Mucosa of descending colon (tissue), 3 donors: ENCODE measurements at regions not wholly inside any gene's neighbourhood (a gene's known extent, or its start where the extent isn't known, plus 50 kb on each side); places are given as distances from the start of the nearest gene placed in this dataset.

Source experiments
- ATAC-seq: fragments of 200-7000 bp; cut with Tn5 transposase; one replicate; pipeline ENCODE4 v1.9.1; 2020; ENCODE audit warnings: mild to moderate bottlenecking, moderate library complexity
- DNase-seq, 3 donors: peaks; one replicate each; pipeline ENCODE4 v3.0.0-alpha.2; 2020
- H3K36me3 ChIP-seq: fragments of 200-600 bp; one replicate; pipeline ENCODE4 v1.8.0; 2021; ENCODE audit warnings: low read depth, mild to moderate bottlenecking
- H3K4me1 ChIP-seq: fragments of 200-600 bp; one replicate; pipeline ENCODE4 v1.8.0; 2021; ENCODE audit warnings: low read depth, mild to moderate bottlenecking
- H3K4me3 ChIP-seq: fragments of 200-600 bp; one replicate; pipeline ENCODE4 v1.8.0; 2021; ENCODE audit warnings: mild to moderate bottlenecking
- H3K9me3 ChIP-seq: fragments of 200-600 bp; one replicate; pipeline ENCODE4 v1.8.0; 2021; ENCODE audit warnings: mild to moderate bottlenecking
- intact Hi-C, 2 donors: fragments of 100-400 bp; cut with DNase I in 1 of 2; cut with micrococcal nuclease in 1 of 2; formaldehyde crosslinking; loops; one replicate each; pipeline versions ENCODE4 v1.11.0 to v1.11.1; 2022; cut with DNase I, micrococcal nuclease
- TF ChIP-seq, protein P1 (sequence below): fragments of 200-600 bp; IDR thresholded peaks from one replicate; pipeline ENCODE4 v1.8.0; 2022; ENCODE audit warnings: antibody characterized with exemption, mild to moderate bottlenecking
- donor health status: DM: no; HTN: no; CAD: no; lungs with moderate emphysema.
- donor health status: DM: no; HTN: no; CAD: no.
- donor health status: DM: no; HTN: yes; CAD: no.

DNA sequence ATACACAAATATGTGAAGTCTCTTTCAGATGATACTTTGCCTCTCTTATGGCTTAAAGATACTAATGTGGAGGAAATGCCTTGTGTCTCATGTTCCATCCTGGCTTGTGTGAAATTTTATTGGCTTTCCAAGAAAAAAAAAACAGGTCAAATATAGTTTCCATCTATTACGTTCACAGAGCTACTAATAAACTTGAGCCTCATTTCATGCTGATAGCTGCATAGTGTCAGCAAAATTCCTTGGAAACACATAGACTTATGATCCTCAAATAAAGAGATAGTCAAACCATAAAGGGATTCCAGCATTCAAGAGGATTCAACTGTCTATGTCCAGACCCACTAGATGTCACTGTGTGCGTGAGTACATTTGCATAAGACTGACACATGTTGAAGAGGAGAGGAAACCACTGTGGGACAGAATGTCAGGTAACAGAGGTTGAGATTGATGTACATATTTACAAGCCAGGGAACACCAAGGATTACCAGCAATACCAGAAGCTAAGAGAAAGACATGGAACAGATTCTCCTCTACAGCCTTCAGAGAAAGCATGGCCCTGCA lies 266.6 kb downstream of the COL12A1 start:
- Histone ChIP-seq H3K36me3 (no peaks in the 10 kb centered on the region), H3K9me3 (no peaks in the 10 kb centered on the region), H3K4me1 (no peaks in the 10 kb centered on the region), H3K4me3 (no peak overlapping the region)
- ATAC-seq (no peak), DNase-seq (no peak)
- TF ChIP-seq, protein P1, sequence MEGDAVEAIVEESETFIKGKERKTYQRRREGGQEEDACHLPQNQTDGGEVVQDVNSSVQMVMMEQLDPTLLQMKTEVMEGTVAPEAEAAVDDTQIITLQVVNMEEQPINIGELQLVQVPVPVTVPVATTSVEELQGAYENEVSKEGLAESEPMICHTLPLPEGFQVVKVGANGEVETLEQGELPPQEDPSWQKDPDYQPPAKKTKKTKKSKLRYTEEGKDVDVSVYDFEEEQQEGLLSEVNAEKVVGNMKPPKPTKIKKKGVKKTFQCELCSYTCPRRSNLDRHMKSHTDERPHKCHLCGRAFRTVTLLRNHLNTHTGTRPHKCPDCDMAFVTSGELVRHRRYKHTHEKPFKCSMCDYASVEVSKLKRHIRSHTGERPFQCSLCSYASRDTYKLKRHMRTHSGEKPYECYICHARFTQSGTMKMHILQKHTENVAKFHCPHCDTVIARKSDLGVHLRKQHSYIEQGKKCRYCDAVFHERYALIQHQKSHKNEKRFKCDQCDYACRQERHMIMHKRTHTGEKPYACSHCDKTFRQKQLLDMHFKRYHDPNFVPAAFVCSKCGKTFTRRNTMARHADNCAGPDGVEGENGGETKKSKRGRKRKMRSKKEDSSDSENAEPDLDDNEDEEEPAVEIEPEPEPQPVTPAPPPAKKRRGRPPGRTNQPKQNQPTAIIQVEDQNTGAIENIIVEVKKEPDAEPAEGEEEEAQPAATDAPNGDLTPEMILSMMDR = no peak
- intact Hi-C loops = no loop called here

DNA sequence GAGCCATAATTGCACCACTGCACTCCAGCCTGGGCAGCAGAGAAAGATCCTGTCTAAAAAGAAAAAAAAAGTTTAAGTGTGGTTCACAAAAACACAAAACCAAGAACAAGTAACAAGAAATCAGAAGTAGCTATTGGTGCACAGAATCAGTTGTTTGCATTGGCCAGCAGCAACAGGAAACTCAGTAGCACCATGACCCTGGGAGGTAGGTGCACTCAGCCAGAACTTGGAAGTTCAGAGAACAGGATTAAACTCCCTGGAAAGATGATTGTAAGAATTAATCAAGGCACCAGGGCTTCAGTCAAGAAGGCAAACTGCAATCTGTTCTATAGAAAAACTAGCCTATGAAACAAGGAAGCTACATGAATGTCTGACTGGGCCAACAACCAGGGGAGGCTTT lies 267.9 kb downstream of the COL12A1 start:
- DNase-seq = no peak

DNA sequence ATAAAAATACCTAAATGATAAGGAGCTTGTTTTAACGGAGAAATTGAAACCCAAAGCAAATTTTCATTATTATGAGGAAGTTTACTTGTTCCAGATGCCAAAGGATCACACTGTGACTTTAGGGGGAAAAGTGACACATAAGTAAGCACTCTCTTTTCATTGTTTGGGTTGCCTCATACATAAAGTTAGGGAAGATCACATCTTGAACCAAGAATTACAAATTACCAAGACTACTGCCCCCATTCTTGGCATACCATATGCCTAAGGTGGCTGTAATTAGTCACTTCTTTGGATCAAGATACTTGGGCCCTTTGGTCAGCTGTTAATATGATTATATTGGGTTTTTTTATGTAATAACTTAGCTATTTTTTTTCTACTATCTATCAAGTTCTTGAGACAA lies 269.0 kb downstream of the COL12A1 start:
- DNase-seq (no peak), ATAC-seq (no peak)
- intact Hi-C loops = no loop called here
- TF ChIP-seq, protein P1 = no peak
- H3K36me3 ChIP-seq = no peaks in the 10 kb centered on the region
- H3K9me3 ChIP-seq = no peaks in the 10 kb centered on the region
- no peaks in the 10 kb centered on the region for H3K4me1 ChIP-seq
- H3K4me3 ChIP-seq = no peak overlapping the region

More for the DNA sequence above, 267.9 kb downstream of the COL12A1 start:
- H3K9me3 ChIP-seq = no peaks in the 10 kb centered on the region
- H3K36me3 ChIP-seq = no peaks in the 10 kb centered on the region
- TF ChIP-seq, protein P1 = no peak
- ATAC-seq = no peak
- intact Hi-C loops = no loop called here
- no peaks in the 10 kb centered on the region for H3K4me1 ChIP-seq
- H3K4me3 ChIP-seq = no peak overlapping the region

DNA sequence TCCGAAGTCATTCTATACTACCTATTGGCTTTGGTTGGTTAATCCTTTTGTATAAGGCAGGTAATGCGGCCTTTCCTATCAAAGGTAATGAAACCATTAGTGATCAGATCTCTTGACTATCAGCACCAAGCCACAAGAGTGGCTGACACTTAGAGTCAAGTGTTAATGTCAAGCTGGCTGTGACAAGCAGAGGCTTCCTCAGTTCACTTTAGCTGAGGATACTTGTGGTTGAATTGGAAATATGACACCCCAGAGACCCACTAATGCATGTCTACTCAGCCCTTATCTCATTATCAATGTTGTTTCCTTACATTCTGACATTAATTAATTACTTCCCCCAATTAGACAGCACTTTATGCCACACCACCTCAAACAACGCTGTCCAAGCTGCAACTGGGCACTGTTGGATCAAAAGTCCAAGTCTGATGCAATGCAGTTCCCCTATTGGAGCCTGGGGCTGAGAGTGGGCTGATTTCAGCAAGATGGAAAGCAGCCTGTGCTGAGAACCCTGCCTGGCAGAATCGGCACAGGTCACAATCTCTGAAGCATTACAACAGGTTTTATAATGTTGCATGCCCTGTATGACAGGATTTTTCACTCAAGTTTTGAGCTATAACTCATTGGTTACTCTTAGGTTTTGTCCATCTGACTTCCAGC lies 273.5 kb downstream of the COL12A1 start:
- TF ChIP-seq, protein P1 = no peak
- Histone ChIP-seq H3K4me3 (no peak overlapping the region), H3K36me3 (no peaks in the 10 kb centered on the region), H3K9me3 (no peaks in the 10 kb centered on the region), H3K4me1 (no peaks in the 10 kb centered on the region)
- ATAC-seq (no peak), DNase-seq (no peak)
- intact Hi-C loops = no loop called here

DNA sequence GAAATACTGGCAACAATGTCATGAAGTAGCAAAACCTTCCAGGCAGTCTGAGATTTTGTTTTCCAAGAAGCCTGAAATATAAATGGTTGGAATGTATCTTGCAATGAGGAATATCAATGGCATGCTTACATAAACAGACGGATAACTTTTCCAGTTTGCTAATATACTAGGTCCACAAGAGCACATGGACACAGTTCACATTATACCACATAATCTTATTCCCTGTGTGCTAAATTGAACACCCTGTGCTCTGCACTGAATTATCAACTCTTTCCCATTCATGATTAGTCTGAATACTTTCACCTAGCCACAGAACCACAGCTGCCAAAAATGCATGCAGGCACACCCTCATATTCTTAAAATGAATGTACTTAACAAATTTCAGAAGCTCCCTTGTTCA lies 274.3 kb downstream of the COL12A1 start:
- intact Hi-C loops = no loop called here
- Histone ChIP-seq H3K9me3 (no peaks in the 10 kb centered on the region), H3K36me3 (no peaks in the 10 kb centered on the region), H3K4me1 (no peaks in the 10 kb centered on the region), H3K4me3 (no peak overlapping the region)
- ATAC-seq = no peak
- TF ChIP-seq, protein P1 = no peak
- no peak for DNase-seq

DNA sequence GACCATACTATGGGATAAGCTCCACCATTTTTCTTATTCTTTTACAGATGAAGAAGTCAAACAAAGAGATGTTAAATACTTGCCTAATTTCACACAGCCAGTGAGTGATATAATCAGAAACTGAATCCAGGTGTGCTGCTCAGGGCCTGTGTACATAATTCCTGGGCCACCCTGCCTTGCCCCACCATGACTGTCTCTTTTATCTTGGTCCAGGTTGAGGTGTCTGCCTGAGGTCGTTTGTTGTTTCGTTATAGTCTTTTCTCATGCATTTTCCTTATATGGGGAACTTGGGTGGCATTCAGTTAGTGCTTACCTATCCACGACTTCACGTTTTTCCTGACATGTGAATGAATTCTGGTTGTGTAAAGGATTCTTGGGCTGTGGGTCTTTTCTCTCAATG lies 277.6 kb downstream of the COL12A1 start:
- TF ChIP-seq, protein P1 = no peak
- H3K36me3 ChIP-seq = no peaks in the 10 kb centered on the region
- intact Hi-C loops = no loop called here
- no peaks in the 10 kb centered on the region for H3K9me3 ChIP-seq
- H3K4me3 ChIP-seq = no peak overlapping the region
- H3K4me1 ChIP-seq = no peaks in the 10 kb centered on the region
- ATAC-seq (no peak), DNase-seq (no peak)
